SK-N-SH (cell line): ENCODE measurements at regions not wholly inside any gene's neighbourhood (a gene's known extent, or its start where the extent isn't known, plus 50 kb on each side); places are given as distances from the start of the nearest gene placed in this dataset.

Experiments
- CTCF ChIP-seq: fragments of 200-600 bp; sonication (generic); IDR thresholded peaks from 2 replicates; pipeline ENCODE4 v1.6.1; 2017; ENCODE audit warnings: antibody characterized with exemption, mild to moderate bottlenecking, moderate library complexity
- EP300 ChIP-seq, 2 experiments: IDR thresholded peaks; 2 replicates each; pipeline versions ENCODE4 v1.4.0 to v1.6.1; 2012; ENCODE audit warnings: borderline replicate concordance in 1 of 2, low read depth in 1 of 2, low read length in 1 of 2
- RAD21 ChIP-seq: IDR thresholded peaks from 2 replicates; pipeline ENCODE4 v1.6.1; 2012; ENCODE audit warnings: mild to moderate bottlenecking, low read length
- RFX5 ChIP-seq: IDR thresholded peaks from 2 replicates; pipeline ENCODE4 v1.6.1; 2012; ENCODE audit warnings: mild to moderate bottlenecking, improper control_type of control experiment, low read length
- TAF1 ChIP-seq: IDR thresholded peaks from 2 replicates; pipeline ENCODE4 v1.6.1; 2012; ENCODE audit warnings: low read depth, mild to moderate bottlenecking, low read length, moderate library complexity, borderline replicate concordance
- TCF12 ChIP-seq: IDR thresholded peaks from 2 replicates; pipeline ENCODE4 v1.4.0; 2012
- YY1 ChIP-seq: IDR thresholded peaks from 2 replicates; pipeline ENCODE4 v1.4.0; 2012; ENCODE audit warnings: low read depth, mild to moderate bottlenecking
- ZBTB33 ChIP-seq: IDR thresholded peaks from 2 replicates; pipeline ENCODE4 v1.4.0; 2012; ENCODE audit warnings: low read depth, borderline replicate concordance
- TF ChIP-seq, protein P1 (sequence below): IDR thresholded peaks from 2 replicates; pipeline ENCODE4 v1.4.0; 2012; ENCODE audit warnings: low read depth

GRCh38 chr16:6496996-6497395 lies 835.6 kb upstream of the RBFOX1 start:
- TF ChIP-seq RFX5 (no peak), YY1 (no peak), EP300 (IDR thresholded peaks at IDR 0.05; ENCODE audit: borderline replicate concordance in 1 of 2, low read depth in 1 of 2, low read length in 1 of 2) (no peak), CTCF (no peak), TAF1 (no peak), TCF12 (no peak), ZBTB33 (no peak), RAD21 (no peak)
- TF ChIP-seq, protein P1, sequence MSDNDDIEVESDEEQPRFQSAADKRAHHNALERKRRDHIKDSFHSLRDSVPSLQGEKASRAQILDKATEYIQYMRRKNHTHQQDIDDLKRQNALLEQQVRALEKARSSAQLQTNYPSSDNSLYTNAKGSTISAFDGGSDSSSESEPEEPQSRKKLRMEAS, result no peak
